ENCODE measurements at regions not wholly inside any gene's neighbourhood (a gene's known extent, or its start where the extent isn't known, plus 50 kb on each side); places are given as distances from the start of the nearest gene placed in this dataset.

- H3K4me2 ChIP-seq, result no peak overlapping the region
- POLR2A ChIA-PET (ENCODE audit: unreplicated experiment), result no interaction called here
- intact Hi-C loops (cut with micrococcal nuclease; ENCODE audit: unreplicated experiment), result no loop called here
Observed at GRCh38 chr7:125358551-125359167, 429.0 kb upstream of the POT1 start.

GRCh38 chr7:125357676-125358455, 428.2 kb upstream of the POT1 start:
- CTCF ChIA-PET, result no interaction called here
- H3K4me2 ChIP-seq, result no peak overlapping the region
- no peaks in the 10 kb centered on the region for H3F3A ChIP-seq (ENCODE audit: insufficient read depth, low read depth)
- no peaks in the 10 kb centered on the region for H3K4me1 ChIP-seq (replicated peaks; ENCODE audit: insufficient read depth)
- intact Hi-C loops (cut with micrococcal nuclease; ENCODE audit: unreplicated experiment), result no loop called here
- TF ChIP-seq EZH2 (IDR thresholded peaks at IDR 0.05; ENCODE audit: low read depth) (no peak), CTCF (conservative IDR thresholded peaks at IDR 0.05) (no peak)
- H3K27me3 ChIP-seq (ENCODE audit: insufficient read depth, low read depth), result no peaks in the 10 kb centered on the region
- H3K36me3 ChIP-seq (ENCODE audit: low read depth), result no peaks in the 10 kb centered on the region
- no peaks in the 10 kb centered on the region for H3K79me2 ChIP-seq (ENCODE audit: low read depth)
- H3K9me3 ChIP-seq (ENCODE audit: insufficient read depth, low read depth), result no peaks in the 10 kb centered on the region
- H3K27ac ChIP-seq, result no peak overlapping the region
- no TSS peak for BruUV-seq (replicated peaks)
- POLR2A ChIA-PET (ENCODE audit: unreplicated experiment), result interaction anchor here (0.7 kb wide), 1 partner anchor 61 kb away, joined by 4 read pairs; no protein-coding TSS in a partner anchor
- no peak overlapping the region for H2AFZ ChIP-seq
- H3K4me3 ChIP-seq, result no peak overlapping the region
- H3K9me2 ChIP-seq (ENCODE audit: insufficient read depth), result no peaks in the 10 kb centered on the region
- no peak for DNase-seq
- H4K20me1 ChIP-seq (ENCODE audit: insufficient read depth), result no peaks in the 10 kb centered on the region

More at GRCh38 chr7:125358551-125359167, 429.0 kb upstream of the POT1 start:
- Histone ChIP-seq H2AFZ (no peak overlapping the region), H3K36me3 (ENCODE audit: low read depth) (no peaks in the 10 kb centered on the region), H3K27me3 (ENCODE audit: insufficient read depth, low read depth) (no peaks in the 10 kb centered on the region), H3K27ac (no peak overlapping the region), H3K4me3 (no peak overlapping the region), H3K9me3 (ENCODE audit: insufficient read depth, low read depth) (no peaks in the 10 kb centered on the region), H3K9me2 (ENCODE audit: insufficient read depth) (no peaks in the 10 kb centered on the region), H3F3A (ENCODE audit: insufficient read depth, low read depth) (no peaks in the 10 kb centered on the region), H3K79me2 (ENCODE audit: low read depth) (no peaks in the 10 kb centered on the region), H3K4me1 (replicated peaks; ENCODE audit: insufficient read depth) (no peaks in the 10 kb centered on the region), H4K20me1 (ENCODE audit: insufficient read depth) (no peaks in the 10 kb centered on the region)
- TF ChIP-seq EZH2 (IDR thresholded peaks at IDR 0.05; ENCODE audit: low read depth) (no peak), CTCF (conservative IDR thresholded peaks at IDR 0.05) (no peak)
- BruUV-seq (replicated peaks), result no TSS peak
- no peak for DNase-seq
- CTCF ChIA-PET, result no interaction called here

- Histone ChIP-seq H3K4me1 (replicated peaks; ENCODE audit: insufficient read depth) (no peaks in the 10 kb centered on the region), H4K20me1 (ENCODE audit: insufficient read depth) (no peaks in the 10 kb centered on the region), H3K27ac (no peak overlapping the region), H3K4me2 (no peak overlapping the region), H3K9me3 (ENCODE audit: insufficient read depth, low read depth) (no peaks in the 10 kb centered on the region), H3K9me2 (ENCODE audit: insufficient read depth) (no peaks in the 10 kb centered on the region), H3K4me3 (no peak overlapping the region), H2AFZ (no peak overlapping the region), H3K27me3 (ENCODE audit: insufficient read depth, low read depth) (no peaks in the 10 kb centered on the region), H3F3A (ENCODE audit: insufficient read depth, low read depth) (no peaks in the 10 kb centered on the region), H3K36me3 (ENCODE audit: low read depth) (no peaks in the 10 kb centered on the region), H3K79me2 (ENCODE audit: low read depth) (no peaks in the 10 kb centered on the region)
- TF ChIP-seq CTCF (conservative IDR thresholded peaks at IDR 0.05), result no peak
- TF ChIP-seq EZH2 (IDR thresholded peaks at IDR 0.05; ENCODE audit: low read depth), result no peak
- ChIA-PET CTCF (no interaction called here), POLR2A (ENCODE audit: unreplicated experiment) (no interaction called here)
- BruUV-seq (replicated peaks), result no TSS peak
- no peak for DNase-seq
- intact Hi-C loops (cut with micrococcal nuclease; ENCODE audit: unreplicated experiment), result no loop called here
Observed at GRCh38 chr7:125355899-125356298, 426.3 kb upstream of the POT1 start.
